Neural progenitor cell (in vitro differentiated cells): ENCODE measurements at regions not wholly inside any gene's neighbourhood (a gene's known extent, or its start where the extent isn't known, plus 50 kb on each side); places are given as distances from the start of the nearest gene placed in this dataset.

Experiments used
- CTCF ChIP-seq: fragments of 200-600 bp; sonication (generic); IDR thresholded peaks from 2 replicates; pipeline ENCODE4 v1.5.1; 2017; ENCODE audit warnings: antibody characterized with exemption, mild to moderate bottlenecking
- EZH2 ChIP-seq: fragments of 200-600 bp; sonication (generic); IDR thresholded peaks from 2 replicates; pipeline ENCODE4 v1.6.1; 2017; ENCODE audit warnings: antibody characterized with exemption, mild to moderate bottlenecking, moderate library complexity

GRCh38 chr16:7257016-7257415, 75.6 kb upstream of the RBFOX1 start:
- TF ChIP-seq CTCF (no peak), EZH2 (no peak)
